K562 (cell line): ENCODE measurements at regions not wholly inside any gene's neighbourhood (a gene's known extent, or its start where the extent isn't known, plus 50 kb on each side); places are given as distances from the start of the nearest gene placed in this dataset.

Experiments used
- BCOR ChIP-seq: fragments of 450-650 bp; IDR thresholded peaks from 2 replicates; pipeline ENCODE4 v1.6.1; 2016
- CAMTA2 ChIP-seq: fragments of 250-450 bp; sonication (Bioruptor Pico); conservative IDR thresholded peaks from 2 replicates; pipeline ENCODE4 v1.5.1; 2022
- CHD7 ChIP-seq: fragments of 200-600 bp; sonication (generic); IDR thresholded peaks from one replicate; pipeline ENCODE4 v1.6.1; 2012; ENCODE audit warnings: mild to moderate bottlenecking, low read depth, low read length, inconsistent platforms
- DDX20 ChIP-seq: fragments of 450-650 bp; IDR thresholded peaks from 2 replicates; pipeline ENCODE4 v1.6.1; 2016; ENCODE audit warnings: missing genetic modification characterization, low read depth, mild to moderate bottlenecking, missing compliant biosample characterization, moderate library complexity
- DMBX1 ChIP-seq: fragments of 250-450 bp; sonication (Bioruptor Pico); IDR thresholded peaks from 2 replicates; pipeline ENCODE4 v1.8.0; 2022; ENCODE audit warnings: inconsistent platforms, mild to moderate bottlenecking, moderate library complexity, borderline replicate concordance
- FOXJ3 ChIP-seq: sonication (generic); formaldehyde crosslinking; IDR thresholded peaks from 2 replicates; pipeline ENCODE4 v1.4.0; 2020; ENCODE audit warnings: mild to moderate bottlenecking, missing genetic modification reagents
- FOXK1 ChIP-seq: sonication (generic); formaldehyde crosslinking; IDR thresholded peaks from 2 replicates; pipeline ENCODE4 v1.8.0; 2022; ENCODE audit warnings: missing genetic modification reagents, mild to moderate bottlenecking, borderline replicate concordance
- HDAC1 ChIP-seq, 2 experiments: fragments of 450-650 bp; IDR thresholded peaks; 2 replicates each; pipeline ENCODE4 v1.6.1; 2016 to 2017; ENCODE audit warnings: inconsistent platforms in 1 of 2, mild to moderate bottlenecking in 1 of 2, moderate library complexity in 1 of 2
- HIVEP1 ChIP-seq: fragments of 250-450 bp; sonication (Bioruptor Pico); IDR thresholded peaks from 2 replicates; pipeline ENCODE4 v1.4.0; 2020; ENCODE audit warnings: mild to moderate bottlenecking
- HSF4 ChIP-seq: fragments of 250-450 bp; sonication (Bioruptor Pico); IDR thresholded peaks from 2 replicates; pipeline ENCODE4 v2.1.2; 2022; ENCODE audit warnings: mild to moderate bottlenecking, moderate library complexity, borderline replicate concordance
- KAT7 ChIP-seq: sonication (generic); formaldehyde crosslinking; IDR thresholded peaks from 2 replicates; pipeline ENCODE4 v1.8.0; 2022; ENCODE audit warnings: missing genetic modification reagents, mild to moderate bottlenecking, borderline replicate concordance
- MTA3 ChIP-seq: fragments of 450-650 bp; formaldehyde crosslinking; IDR thresholded peaks from 2 replicates; pipeline ENCODE4 v1.6.1; 2017; ENCODE audit warnings: mild to moderate bottlenecking, borderline replicate concordance
- NFRKB ChIP-seq: fragments of 450-650 bp; IDR thresholded peaks from 2 replicates; pipeline ENCODE4 v1.6.1; 2016; ENCODE audit warnings: low read depth
- SMAD3 ChIP-seq: fragments of 450-650 bp; formaldehyde crosslinking; conservative IDR thresholded peaks from 2 replicates; pipeline ENCODE4 v1.4.0; 2020; ENCODE audit warnings: mild to moderate bottlenecking
- SMARCA5 ChIP-seq: fragments of 450-650 bp; IDR thresholded peaks from 2 replicates; pipeline ENCODE4 v1.6.1; 2016
- SMARCE1 ChIP-seq: fragments of 450-650 bp; IDR thresholded peaks from 2 replicates; pipeline ENCODE4 v1.7.1; 2016; ENCODE audit warnings: mild to moderate bottlenecking
- TFAM ChIP-seq: fragments of 250-450 bp; sonication (Bioruptor Pico); conservative IDR thresholded peaks from 2 replicates; pipeline ENCODE4 v1.5.0; 2021; ENCODE audit warnings: mild to moderate bottlenecking, moderate library complexity
- ZBTB1 ChIP-seq: sonication (generic); formaldehyde crosslinking; IDR thresholded peaks from 2 replicates; pipeline ENCODE4 v1.8.1; 2023; ENCODE audit warnings: missing genetic modification reagents, low read depth, mild to moderate bottlenecking, borderline replicate concordance
- ZNF165 ChIP-seq: fragments of 250-450 bp; sonication (Bioruptor Pico); IDR thresholded peaks from 2 replicates; pipeline ENCODE4 v1.4.0; 2020; ENCODE audit warnings: borderline replicate concordance
- ZNF668 ChIP-seq: fragments of 250-450 bp; sonication (Bioruptor Pico); IDR thresholded peaks from 2 replicates; pipeline ENCODE4 v1.8.0; 2022; ENCODE audit warnings: mild to moderate bottlenecking, inconsistent platforms
- ZSCAN32 ChIP-seq: fragments of 450-650 bp; formaldehyde crosslinking; IDR thresholded peaks from 2 replicates; pipeline ENCODE4 v1.4.0; 2020; ENCODE audit warnings: mild to moderate bottlenecking, moderate library complexity

GRCh38 chr1:234544087-234544579 is 65.2 kb upstream of the TARBP1 start (continued):
- no peak for TF ChIP-seq CHD7
- TF ChIP-seq MTA3, result peak; percentile 58
- peak; percentile 80 for TF ChIP-seq NFRKB
- TF ChIP-seq DDX20 (tag), result peak; percentile 29; the same call in 1 of the 2 replicates
- 0 out of 2 replicates have a peak, but pooled peaks have one; percentile 38 for TF ChIP-seq KAT7 (CRISPR knock-in tag)
- TF ChIP-seq HIVEP1, result no peak
- no peak for TF ChIP-seq SMARCA5
- no peak for TF ChIP-seq ZNF165 (CRISPR knock-in tag)
- peak; percentile 69; the same call in 1 of the 2 replicates for TF ChIP-seq ZNF668
- TF ChIP-seq BCOR, result 0 out of 2 replicates have a peak, but pooled peaks have one; percentile 21
- 0 out of 2 replicates have a peak, but pooled peaks have one; percentile 9 for TF ChIP-seq SMARCE1
- TF ChIP-seq CAMTA2 (CRISPR knock-in tag), result no peak
- TF ChIP-seq SMAD3, result peak; percentile 59; the same call in 1 of the 2 replicates
- TF ChIP-seq ZSCAN32 (CRISPR knock-in tag), result no peak
- peak; percentile 63; the same call in 1 of the 2 replicates for TF ChIP-seq HSF4 (CRISPR knock-in tag)
- no peak for TF ChIP-seq ZBTB1 (CRISPR knock-in tag)
- TF ChIP-seq FOXJ3 (CRISPR knock-in tag), result no peak
- TF ChIP-seq FOXK1, result no peak
- no peak for TF ChIP-seq TFAM (CRISPR knock-in tag)
- TF ChIP-seq DMBX1 (CRISPR knock-in tag), result peak; percentile 96
- peak; percentile 28 to 56; a peak in 2 of 4 replicates for TF ChIP-seq HDAC1 (IDR thresholded peaks at IDR 0.05)
